OCI-LY7 (cell line): ENCODE measurements at regions not wholly inside any gene's neighbourhood (a gene's known extent, or its start where the extent isn't known, plus 50 kb on each side); places are given as distances from the start of the nearest gene placed in this dataset.

ENCODE experiments used
- BruUV-seq: library from RNA; stranded (reverse); fragments of 400-500 nt; replicated peaks from 2 replicates; lab custom pipeline; 2021; lab: Mats Ljungman, UMichigan
- CTCF ChIA-PET: fragments of 300-600 bp; sonication (Branson Sonifier 250); formaldehyde crosslinking; loops from one replicate; lab custom pipeline; 2022; ENCODE audit warnings: antibody characterized with exemption; ENCODE audit not compliant: unreplicated experiment; lab: Charles Lee
- POLR2A ChIA-PET: fragments of 300-600 bp; sonication (Branson Sonifier 250); formaldehyde crosslinking; loops from one replicate; lab custom pipeline; 2022; ENCODE audit warnings: antibody characterized with exemption; lab: Charles Lee
- DNase-seq: peaks from one replicate; pipeline ENCODE4 v3.0.0-alpha.2; 2015; ENCODE audit warnings: low spot score
- H2AFZ ChIP-seq: fragments of 200-600 bp; sonication (generic), shearing (Covaris generic); 2 replicates; pipeline ENCODE4 v1.6.1; 2014; ENCODE audit warnings: mild to moderate bottlenecking, antibody characterized with exemption, low read length, moderate library complexity
- H3K27ac ChIP-seq: fragments of 200-600 bp; sonication (generic); 2 replicates; pipeline ENCODE4 v1.5.1; 2014; ENCODE audit warnings: mixed run types, low read depth, mild to moderate bottlenecking, moderate library complexity, low read length, inconsistent platforms; ENCODE audit not compliant: poor library complexity, severe bottlenecking
- H3K36me3 ChIP-seq: fragments of 200-600 bp; sonication (generic); 2 replicates; pipeline ENCODE4 v1.6.1; 2014; ENCODE audit warnings: mild to moderate bottlenecking, antibody characterized with exemption, low read length, moderate library complexity, mixed read lengths; ENCODE audit not compliant: insufficient read depth
- H3K4me1 ChIP-seq: fragments of 200-600 bp; sonication (generic); 2 replicates; pipeline ENCODE4 v1.5.1; 2014; ENCODE audit warnings: mild to moderate bottlenecking, low read length; ENCODE audit not compliant: insufficient read depth, poor library complexity, severe bottlenecking
- H3K4me2 ChIP-seq: fragments of 200-600 bp; sonication (generic); 2 replicates; pipeline ENCODE4 v1.6.1; 2014; ENCODE audit warnings: mild to moderate bottlenecking, low read length
- H3K4me3 ChIP-seq: fragments of 200-600 bp; sonication (generic); 2 replicates; pipeline ENCODE4 v1.5.1; 2014; ENCODE audit warnings: mild to moderate bottlenecking, low read depth, low read length; ENCODE audit not compliant: poor library complexity, severe bottlenecking
- H3K79me2 ChIP-seq: fragments of 200-600 bp; sonication (generic); 2 replicates; pipeline ENCODE4 v1.6.1; 2016; ENCODE audit warnings: low read depth, mild to moderate bottlenecking, low read length, moderate library complexity, mixed read lengths; ENCODE audit not compliant: insufficient read depth
- H3K9me2 ChIP-seq: fragments of 200-600 bp; sonication (generic); 2 replicates; pipeline ENCODE4 v1.6.1; 2016; ENCODE audit warnings: mild to moderate bottlenecking, low read length, mixed read lengths; ENCODE audit not compliant: insufficient read depth
- H3K9me3 ChIP-seq: fragments of 200-600 bp; sonication (generic); 2 replicates; pipeline ENCODE4 v1.6.1; 2014; ENCODE audit warnings: mild to moderate bottlenecking, mixed run types, low read length, mixed read lengths
- H4K20me1 ChIP-seq: fragments of 200-600 bp; sonication (generic); 2 replicates; pipeline ENCODE4 v1.6.1; 2014; ENCODE audit warnings: mild to moderate bottlenecking, antibody characterized with exemption, low read length, moderate library complexity, mixed read lengths; ENCODE audit not compliant: insufficient read depth
- CTCF ChIP-seq: fragments of 200-600 bp; sonication (generic); conservative IDR thresholded peaks from 2 replicates; pipeline ENCODE4 v1.5.1; 2014; ENCODE audit warnings: mild to moderate bottlenecking, antibody characterized with exemption, low read length, moderate library complexity, mixed read lengths
- EZH2phosphoT487 ChIP-seq: fragments of 200-600 bp; sonication (generic); IDR thresholded peaks from 2 replicates; pipeline ENCODE4 v1.6.1; 2018; ENCODE audit warnings: low read depth, borderline replicate concordance, mild to moderate bottlenecking, mixed run types, antibody characterized with exemption, low read length, moderate library complexity, mixed read lengths
- intact Hi-C: fragments of 100-400 bp; cut with micrococcal nuclease; formaldehyde crosslinking; loops from one replicate; pipeline ENCODE4 v1.10.0; 2022; ENCODE audit not compliant: unreplicated experiment

GRCh38 chr6:91632308-91632707 lies 1045.4 kb upstream of the MAP3K7 start:
- Histone ChIP-seq H3K9me3 (no peaks in the 10 kb centered on the region), H3K4me3 (no peak overlapping the region), H3K36me3 (no peaks in the 10 kb centered on the region), H2AFZ (no peak overlapping the region), H3K4me1 (no peaks in the 10 kb centered on the region), H3K9me2 (no peaks in the 10 kb centered on the region), H3K4me2 (no peak overlapping the region), H3K27ac (no peak overlapping the region), H3K79me2 (no peaks in the 10 kb centered on the region), H4K20me1 (no peaks in the 10 kb centered on the region)
- DNase-seq = no peak
- ChIA-PET CTCF (no interaction called here), POLR2A (interaction anchor here (0.9 kb wide), 1 partner anchor 40 kb away, joined by 3 read pairs; no protein-coding TSS in a partner anchor)
- TF ChIP-seq CTCF (no peak), EZH2phosphoT487 (no peak)
- BruUV-seq = no TSS peak
- intact Hi-C loops = no loop called here

- H3K9me2 ChIP-seq = no peaks in the 10 kb centered on the region
- H3K4me2 ChIP-seq = no peak overlapping the region
- no peak for TF ChIP-seq EZH2phosphoT487
- no peak for TF ChIP-seq CTCF
- no peak overlapping the region for H2AFZ ChIP-seq
- no peaks in the 10 kb centered on the region for H3K36me3 ChIP-seq
- H3K27ac ChIP-seq = no peak overlapping the region
- H3K79me2 ChIP-seq = no peaks in the 10 kb centered on the region
- ChIA-PET CTCF (no interaction called here), POLR2A (interaction anchor here (0.9 kb wide), 1 partner anchor 39 kb away, joined by 3 read pairs; no protein-coding TSS in a partner anchor)
- no peaks in the 10 kb centered on the region for H4K20me1 ChIP-seq
- no peak overlapping the region for H3K4me3 ChIP-seq
- no peaks in the 10 kb centered on the region for H3K9me3 ChIP-seq
- no TSS peak for BruUV-seq
- intact Hi-C loops = no loop called here
- no peaks in the 10 kb centered on the region for H3K4me1 ChIP-seq
- no peak for DNase-seq
Observed at GRCh38 chr6:91631227-91631626, 1044.4 kb upstream of the MAP3K7 start.

GRCh38 chr6:91626911-91627310 lies 1040.0 kb upstream of the MAP3K7 start:
- no peaks in the 10 kb centered on the region for H4K20me1 ChIP-seq
- H2AFZ ChIP-seq = no peak overlapping the region
- TF ChIP-seq CTCF (no peak), EZH2phosphoT487 (no peak)
- no peaks in the 10 kb centered on the region for H3K36me3 ChIP-seq
- CTCF ChIA-PET = no interaction called here
- H3K9me3 ChIP-seq = no peaks in the 10 kb centered on the region
- no peaks in the 10 kb centered on the region for H3K4me1 ChIP-seq
- no peaks in the 10 kb centered on the region for H3K9me2 ChIP-seq
- intact Hi-C loops = no loop called here
- BruUV-seq = no TSS peak
- POLR2A ChIA-PET = interaction anchor here (0.6 kb wide), 1 partner anchor 1756 kb away, joined by 4 read pairs; no protein-coding TSS in a partner anchor
- no peak overlapping the region for H3K27ac ChIP-seq
- no peak overlapping the region for H3K4me3 ChIP-seq
- no peak overlapping the region for H3K4me2 ChIP-seq
- H3K79me2 ChIP-seq = no peaks in the 10 kb centered on the region
- DNase-seq = no peak
